ENCODE measurements at regions not wholly inside any gene's neighbourhood (a gene's known extent, or its start where the extent isn't known, plus 50 kb on each side); places are given as distances from the start of the nearest gene placed in this dataset.
"Not testable (repeated sequence)": the region's sequence is repeated elsewhere in the genome, so short reads cannot be mapped to it uniquely, and the experiment has no call there.

DNA sequence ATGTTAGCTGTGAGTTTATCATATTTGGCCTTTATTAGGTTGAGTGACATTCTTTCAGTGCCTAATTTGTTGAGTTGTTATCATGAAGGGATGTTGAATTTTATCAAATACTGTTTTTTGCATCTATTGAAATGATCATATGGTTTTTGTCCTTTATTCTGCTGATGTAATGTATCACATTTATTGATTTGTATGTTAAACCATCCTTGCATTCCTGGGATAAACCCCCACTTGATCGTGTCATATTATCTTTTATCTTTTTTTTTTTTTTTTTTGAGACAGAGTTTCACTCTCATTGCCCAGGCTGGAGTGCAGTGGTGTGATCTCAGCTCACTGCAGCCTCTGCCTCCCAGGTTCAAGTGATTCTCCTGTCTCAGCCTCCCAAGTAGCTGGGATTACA is 51.9 kb upstream of the MFGE8 start:
- not testable (repeated sequence) for DNase-seq

DNA sequence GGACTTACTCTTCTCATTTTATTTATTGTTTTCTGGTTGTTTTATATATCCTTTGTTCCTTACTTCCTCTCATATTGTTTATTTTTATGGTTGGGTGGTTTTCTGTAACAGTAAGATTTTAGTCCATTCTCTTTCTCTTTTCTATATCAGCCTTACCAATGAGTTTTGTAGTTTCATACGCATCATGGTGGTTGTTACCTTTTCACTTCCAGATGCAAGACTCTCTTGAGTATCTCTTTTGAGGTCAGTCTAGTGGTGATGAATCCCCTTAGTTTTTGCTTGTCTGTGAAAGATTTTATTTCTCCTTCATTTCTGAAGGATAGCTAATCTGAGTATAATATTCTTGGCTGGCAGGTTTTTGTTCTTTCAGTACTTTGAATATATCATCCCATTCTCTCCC is 57.1 kb upstream of the MFGE8 start:
- DNase-seq = no peak

DNA sequence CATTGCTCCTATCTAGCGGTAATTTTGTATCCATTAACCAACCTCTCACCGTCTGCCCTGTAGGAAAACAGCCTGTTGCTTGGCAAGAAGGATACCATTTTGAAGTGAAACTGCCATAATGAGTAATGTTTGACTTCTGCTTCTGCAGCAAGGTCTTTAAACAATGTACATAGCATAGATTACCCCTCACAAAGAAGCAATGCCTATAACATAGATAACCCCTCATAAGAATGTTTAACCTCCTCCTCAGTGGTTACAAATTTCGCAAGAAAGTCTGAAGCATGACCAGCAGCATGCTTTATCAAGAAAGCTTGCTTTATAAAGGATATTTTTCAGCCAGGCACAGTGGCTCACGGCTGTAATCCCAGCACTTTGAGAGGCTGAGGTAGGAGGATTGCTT is 61.2 kb upstream of the MFGE8 start:
- no peak for DNase-seq

DNA sequence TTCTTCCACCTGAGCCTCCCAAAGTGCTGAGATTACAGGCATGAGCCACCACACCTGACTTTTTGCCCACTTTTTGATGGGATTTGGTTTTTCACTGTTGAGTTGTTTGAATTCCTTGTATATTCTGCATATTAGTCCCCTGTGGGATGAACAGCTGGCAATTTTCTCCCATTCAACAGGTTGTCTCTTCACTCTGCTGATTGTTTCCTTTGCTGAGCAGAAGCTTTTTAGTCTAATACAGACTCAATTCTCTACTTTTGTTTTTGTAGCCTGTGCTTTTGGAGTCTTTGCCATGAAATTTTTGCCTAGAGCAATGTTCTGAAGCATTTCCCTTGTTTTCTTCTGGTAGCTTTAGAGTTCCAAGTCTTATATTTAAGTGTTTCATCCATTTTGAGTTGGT is 62.7 kb upstream of the MFGE8 start:
- DNase-seq = no peak

DNA sequence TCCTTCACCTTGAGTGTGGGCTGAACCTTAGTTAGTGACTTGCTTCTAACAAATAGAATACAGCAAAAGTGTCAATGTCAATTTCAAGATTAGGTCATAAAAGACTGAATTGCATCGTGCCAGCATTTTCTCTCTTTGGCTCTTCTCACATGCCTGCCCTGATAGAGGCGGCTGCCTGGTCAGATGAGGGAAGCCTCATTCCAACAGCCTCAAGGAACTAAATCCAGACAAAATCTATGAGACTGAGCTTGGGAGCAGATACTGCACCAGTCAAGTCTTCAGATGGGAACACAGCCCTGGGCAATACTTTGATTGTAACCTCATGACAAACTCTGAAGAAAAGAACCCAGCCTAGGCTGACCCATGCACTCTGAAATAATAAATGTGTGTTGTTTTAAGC is 63.5 kb upstream of the MFGE8 start:
- no peak for DNase-seq

DNA sequence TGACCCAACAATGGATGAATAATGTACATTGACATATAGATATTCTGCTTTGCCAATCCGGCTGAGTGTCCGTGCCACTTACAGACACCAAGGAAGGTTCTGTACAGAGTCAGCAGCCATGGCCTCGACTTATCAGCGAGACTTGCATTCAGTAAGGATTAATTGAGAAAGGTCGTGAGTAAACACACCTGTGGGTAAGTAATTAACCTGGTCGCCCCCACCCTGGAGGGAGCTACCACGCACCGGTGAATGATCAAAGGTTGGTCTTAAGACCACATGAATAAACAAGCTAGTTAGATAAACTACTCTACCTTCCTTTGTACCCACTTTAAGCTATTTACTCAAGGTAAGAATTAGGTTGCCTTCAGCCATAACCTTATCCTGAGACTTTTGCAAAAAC is 66.5 kb upstream of the MFGE8 start:
- DNase-seq = no peak

DNA sequence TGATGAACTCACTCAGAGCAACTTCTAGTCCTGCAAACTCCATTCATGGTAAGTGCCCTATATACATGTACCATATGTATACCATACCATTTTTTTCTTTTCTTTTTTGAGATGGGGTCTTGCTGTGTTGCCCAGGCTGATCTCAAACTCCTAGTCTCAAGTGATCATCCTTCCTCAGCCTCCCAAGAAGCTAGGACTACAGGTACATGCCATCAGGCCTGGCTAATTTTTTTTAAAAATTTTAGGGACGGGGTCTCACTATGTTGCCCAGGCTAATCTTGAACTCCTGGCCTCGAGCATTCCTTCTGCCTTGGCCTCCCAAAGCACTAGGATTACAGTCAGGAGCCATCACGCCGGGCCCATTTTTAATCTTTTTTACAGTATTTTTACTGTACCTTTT is 67.3 kb upstream of the MFGE8 start:
- no peak for DNase-seq

DNA sequence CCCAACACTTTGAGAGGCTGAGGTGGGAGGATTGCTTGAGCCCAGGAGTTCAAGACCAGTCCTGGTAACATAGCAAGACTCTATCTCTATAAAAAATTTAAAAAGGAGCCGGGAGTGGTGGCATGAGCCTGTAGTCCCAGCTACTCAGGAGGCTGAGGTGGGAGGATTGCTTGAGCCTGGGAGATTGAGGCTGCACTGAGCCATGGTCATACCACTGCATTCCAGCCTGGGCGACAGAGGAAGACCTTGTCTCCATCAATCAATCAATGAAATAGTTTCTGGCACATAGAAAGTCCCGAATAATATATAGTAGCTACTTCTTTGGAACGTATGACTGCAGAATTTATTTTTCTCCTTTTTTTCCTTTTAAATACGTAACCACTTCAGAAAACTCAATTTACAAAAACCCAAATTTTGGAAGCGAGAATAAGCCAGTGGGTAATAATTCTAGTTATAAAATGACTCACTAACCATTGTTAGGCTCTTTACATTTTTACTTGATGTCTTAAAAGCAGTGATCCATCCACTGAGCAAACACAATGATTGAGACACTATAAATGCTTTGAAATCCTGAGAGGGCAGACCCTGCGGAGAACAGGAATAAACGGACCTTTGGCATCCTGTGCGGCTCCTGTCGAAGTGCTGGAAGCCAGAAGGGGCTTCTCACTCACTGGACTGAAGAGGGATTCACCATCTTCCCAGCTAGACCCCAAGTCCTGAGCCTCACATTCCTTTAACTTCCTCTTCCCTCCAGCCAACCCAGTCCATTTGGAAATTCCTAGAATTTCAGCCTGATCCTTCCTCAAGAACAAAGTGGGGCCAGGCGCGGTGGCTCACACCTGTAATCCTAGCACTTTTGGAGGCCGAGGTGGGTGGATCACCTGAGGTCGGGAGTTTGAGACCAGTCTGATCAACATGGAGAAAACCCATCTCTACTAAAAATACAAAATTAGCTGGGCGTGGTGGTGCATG is 68.4 kb upstream of the MFGE8 start:
- no peak for DNase-seq

DNA sequence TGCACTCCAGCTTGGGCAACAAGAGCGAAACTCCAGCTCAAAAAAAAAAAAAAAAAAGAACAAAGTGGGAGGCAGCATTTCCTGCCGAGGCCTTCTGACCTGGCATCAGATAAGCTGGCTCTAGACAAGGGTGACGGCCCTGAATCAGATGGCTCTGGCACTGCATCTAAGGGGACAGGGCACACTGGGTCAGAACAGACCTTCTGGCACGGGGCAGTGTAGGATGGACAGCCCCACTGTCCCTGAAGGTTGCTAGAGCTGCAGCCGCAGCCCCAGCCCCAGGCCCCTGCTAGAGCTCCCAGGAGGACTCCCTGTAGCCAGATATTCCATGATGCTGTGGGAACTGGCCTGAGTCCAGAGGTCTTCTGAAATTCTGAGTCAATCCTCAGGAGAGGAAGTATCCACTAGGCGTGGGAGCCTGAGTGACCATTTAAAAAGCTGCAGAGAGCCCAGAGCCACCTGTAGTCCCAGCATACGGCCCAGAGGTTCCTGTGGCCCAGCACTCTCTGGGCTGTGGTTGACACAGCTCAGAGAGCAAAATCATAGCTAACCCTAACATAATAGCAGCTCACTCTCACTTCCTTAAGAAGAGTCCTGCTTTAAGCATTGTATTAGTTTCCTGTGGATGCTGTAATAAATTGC is 69.2 kb upstream of the MFGE8 start:
- DNase-seq = no peak

DNA sequence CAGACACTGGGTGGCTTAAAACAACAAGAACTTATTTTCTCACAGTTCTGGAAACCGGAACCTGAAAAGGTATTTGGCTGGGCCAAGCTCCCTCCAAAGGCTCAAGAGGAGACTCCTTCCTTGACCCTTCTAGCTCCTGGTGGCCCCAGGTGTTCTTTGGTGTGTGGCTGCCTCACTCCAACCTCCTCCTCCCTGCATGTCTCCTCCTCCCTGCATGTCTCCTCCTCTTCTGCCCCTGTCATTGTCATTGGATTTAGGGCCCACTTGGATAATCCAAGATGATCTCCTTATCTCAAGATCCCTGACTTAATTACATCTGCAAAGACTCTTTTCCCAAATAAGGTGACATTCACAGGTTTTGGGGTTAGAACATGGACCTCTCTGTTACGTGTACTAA is 69.8 kb upstream of the MFGE8 start:
- no peak for DNase-seq

DNA sequence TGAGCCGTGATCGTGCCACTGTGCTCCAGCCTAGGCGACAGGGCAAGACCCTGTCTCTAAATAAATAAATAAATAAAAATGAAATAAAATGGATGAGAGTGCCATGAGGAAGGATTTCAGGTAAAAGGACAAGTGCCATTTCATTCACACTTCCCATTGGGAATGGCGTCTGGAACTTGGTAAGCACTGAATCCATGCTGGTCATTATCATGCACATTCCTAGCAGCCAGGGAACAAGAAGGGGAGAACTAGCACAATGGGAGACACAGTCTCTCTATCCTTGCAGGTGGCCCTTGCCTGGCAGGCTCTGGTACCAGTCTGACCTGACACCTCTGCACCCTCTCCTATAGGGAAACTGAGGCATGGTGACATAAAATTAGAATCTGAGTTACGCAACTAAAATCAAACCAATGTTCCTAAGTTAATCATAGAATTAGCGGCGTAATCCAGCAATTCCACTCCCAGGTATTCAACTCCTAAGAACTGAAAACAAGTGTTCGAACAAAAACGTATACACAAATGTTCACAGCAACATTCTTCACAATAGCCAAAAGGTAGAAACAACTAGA is 70.8 kb upstream of the MFGE8 start:
- no peak for DNase-seq

DNA sequence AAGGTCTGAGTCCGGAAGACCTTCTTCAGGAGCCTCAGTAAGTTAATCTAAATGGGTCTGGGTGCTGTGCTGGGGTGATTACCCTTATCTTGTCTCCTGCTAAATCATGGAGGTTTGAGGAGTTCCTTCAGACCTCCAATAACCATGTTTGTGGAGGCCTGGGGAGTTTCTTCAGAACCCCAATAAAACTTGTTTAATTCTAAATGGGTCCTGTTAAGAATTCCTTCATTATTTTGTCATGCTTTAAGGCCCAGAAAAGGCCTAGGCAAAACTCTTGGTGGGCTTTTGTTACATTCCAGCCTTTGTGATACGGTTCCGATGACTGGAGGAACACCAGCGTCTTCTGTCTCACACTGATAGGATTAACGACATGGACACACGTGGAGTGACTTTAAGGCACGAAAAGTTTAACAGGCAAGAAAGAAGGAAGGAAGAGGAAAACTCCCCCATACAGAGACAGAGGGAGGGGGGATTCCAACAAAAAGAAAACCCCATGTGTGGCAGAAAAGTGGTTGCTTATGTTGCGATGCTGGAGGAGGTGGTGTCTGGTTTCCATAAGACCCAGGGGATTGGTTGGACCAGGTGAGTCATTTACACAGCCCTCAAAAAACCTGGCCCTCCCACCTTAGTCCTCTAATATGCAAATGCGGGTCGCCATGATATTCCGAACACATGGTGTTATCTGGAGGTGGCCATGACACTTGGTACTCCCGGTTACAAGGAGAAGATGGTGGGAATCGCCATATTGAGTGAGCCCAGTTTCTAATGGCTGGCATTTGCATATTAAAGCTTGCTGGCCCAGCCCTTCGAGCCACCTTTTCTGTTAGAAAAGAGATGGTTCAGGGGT is 72.6 kb upstream of the MFGE8 start:
- no peak for DNase-seq

DNA sequence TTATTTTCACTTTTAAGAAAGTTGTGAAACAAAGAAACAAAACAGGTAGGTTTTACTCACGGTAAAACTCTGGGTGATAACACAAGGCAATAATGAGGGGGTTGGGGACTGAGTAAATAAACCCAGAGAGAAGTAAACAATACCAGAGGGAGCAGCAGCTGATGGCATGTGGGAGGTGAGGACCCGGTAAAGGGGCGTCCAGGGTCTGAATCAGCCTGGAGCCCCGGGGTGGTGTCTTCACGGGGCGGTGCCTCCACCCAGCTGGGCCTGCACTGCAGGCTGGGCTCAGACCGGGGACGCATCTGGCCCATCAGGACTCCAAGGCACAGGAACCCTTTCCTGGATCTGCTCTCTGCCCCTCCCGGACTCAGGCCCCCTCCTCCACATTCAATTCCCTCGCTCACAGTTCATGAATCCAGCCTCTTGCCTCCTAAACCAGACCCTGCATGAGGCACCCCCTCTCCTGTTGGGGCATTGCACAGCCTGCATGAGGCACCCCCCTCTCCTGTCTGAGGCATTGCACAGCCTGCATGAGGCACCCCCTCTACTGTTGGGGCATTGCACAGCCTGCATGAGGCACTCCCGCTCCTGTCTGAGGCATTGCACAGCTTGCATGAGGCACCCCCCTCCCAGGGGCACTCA is 73.9 kb upstream of the MFGE8 start:
- DNase-seq = no peak

DNA sequence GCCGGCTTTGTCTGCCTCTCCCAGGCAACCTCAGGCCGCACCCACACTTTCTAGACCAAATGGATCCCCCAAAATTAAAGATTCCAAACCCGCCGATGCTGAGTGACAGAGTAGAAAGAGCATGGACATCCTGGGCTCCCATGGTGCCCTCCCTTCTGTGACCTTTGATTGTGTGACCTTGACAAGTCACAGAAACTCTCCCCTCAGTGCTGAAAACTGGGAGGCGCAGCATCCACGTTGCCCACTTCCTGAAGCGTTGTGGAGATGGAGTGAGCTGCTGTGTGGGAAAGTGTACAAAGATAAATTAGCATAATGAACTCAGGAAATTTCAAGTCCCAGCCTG is 74.4 kb upstream of the MFGE8 start:
- no peak for DNase-seq

DNA sequence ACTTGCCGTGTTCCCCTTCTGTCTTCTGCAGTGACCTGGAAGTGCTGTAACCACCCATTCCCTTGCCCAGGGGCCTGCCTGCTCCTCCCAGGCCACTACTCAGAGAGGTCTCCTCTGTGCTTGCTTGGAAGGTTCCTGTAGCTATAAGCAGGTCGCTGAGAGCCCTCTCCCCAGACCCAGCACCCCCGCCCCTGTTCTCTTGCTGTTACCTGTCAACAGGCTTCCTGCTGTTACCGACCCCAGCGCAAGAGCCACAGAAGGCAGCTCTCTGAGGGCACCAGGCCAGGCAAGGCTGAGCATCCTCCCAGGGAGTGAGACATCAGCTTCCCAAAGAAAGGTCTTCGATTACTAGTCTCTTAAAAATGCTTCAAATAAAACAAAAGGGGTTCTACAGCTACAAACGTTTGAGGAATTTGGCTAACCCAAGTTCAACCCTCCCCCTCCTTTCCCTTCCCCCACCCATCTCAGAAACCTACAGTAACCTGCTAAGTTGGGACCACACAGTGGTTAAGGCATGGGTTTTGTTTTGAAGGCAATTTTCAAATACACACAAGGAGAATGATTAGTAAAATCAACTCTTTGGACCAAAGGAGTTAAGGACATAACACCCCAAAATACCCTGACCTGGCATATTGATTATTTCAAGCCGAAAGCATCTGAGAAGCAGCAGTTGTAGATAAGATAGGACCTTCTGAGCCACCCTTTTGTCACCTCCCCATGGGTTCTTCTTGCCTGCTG is 74.9 kb upstream of the MFGE8 start:
- no peak for DNase-seq

DNA sequence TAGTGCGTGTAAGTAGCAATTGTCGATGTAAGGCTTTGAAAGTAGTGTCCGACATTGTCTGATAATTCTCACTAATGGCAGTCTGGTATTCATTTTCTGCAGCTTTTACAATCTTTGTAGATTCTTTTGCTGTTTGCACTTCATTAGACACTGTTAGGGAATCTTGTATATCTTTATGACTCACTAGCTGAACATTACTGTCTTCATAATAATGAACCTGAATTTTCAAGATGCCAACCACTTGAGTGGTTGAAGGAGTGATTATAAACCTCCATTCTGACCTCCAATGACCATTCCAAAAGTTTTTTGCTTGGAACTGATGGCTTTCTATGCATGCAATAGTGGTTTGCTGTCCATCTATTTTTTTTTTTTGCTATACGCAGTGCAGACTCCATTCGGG is 76.4 kb upstream of the MFGE8 start:
- DNase-seq = no peak

DNA sequence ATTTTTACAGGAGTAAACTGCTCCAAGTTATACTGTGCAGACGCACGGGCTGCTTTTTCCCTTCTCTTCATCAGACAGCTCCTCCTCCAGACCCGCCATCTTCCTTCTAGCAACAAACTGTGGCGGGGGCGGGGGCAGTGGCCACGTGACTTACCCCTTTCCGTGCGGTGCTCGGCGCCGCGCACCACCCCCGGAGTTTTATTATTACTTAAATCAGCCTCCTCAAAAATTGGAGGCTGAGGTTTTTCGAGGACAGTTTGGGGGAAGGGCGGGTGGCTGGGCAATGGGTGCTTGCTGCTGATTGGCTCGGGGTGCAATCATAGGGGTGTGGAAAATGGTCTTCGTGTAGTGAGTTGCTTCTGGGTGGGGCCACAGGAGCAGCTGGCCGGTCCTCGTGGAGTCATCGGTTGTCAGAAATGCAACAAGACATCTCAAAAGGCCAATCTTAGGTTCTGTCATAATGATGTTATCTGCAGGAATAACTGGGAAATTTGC is 77.1 kb upstream of the MFGE8 start:
- DNase-seq = no peak

DNA sequence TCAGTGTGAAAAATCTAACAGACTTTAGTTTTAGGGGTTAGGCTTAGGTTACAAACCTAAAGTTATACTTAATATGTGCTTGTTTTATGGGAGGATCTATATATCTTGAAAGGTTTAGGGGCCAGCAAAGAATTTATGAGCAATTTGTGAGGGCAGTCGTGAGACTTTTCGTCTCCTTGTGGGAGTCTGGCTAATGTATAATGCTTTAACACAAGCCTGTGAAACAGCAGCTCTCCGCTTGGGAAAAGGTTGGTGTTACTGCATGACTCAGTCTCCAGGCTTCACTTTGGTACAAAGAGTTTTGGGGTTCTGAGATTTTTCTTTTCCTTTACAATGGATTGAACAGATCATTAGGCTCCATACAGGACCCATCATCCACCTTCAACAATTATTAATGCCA is 79.0 kb upstream of the MFGE8 start:
- DNase-seq = no peak

DNA sequence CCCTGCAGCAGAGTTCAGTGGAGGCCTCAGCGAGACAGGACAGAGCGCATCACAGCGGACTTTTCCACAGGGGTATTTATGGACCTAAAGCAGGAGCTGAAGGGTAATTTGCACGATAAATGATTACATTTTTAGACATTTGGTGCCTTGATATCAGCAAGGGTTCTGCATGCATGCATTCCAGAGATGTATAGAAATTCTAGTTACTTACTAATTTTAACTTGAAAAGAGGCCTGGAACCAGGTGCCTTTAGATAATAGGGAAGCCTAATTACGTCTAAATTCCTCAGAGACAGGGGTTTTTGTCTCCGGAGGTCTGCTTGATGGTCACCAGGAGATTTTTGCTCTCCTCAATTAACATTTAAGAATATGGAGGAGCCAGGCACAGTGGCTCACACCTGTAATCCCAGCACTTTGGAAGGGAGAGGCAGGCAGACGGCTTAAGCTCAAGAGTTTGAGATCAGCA is 79.8 kb upstream of the MFGE8 start:
- no peak for DNase-seq

DNA sequence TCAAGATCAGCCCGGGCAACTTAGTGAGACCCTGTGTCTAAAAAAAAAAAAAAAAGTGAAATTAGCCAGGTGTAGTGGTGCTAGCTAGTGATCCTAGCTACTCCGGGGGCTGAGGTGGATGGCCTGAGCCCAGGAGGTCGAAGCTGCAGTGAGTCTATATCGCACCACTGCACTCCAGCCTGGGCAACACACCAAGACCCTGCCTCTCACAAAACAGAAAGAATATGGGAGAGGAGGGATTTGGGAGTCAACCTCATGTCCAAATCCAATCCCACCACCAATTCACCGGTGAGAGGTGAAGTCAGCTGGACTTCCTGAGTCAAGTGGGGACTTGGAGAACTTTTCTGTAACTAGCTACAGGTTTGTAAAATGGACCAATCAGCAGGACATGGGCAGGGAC is 80.5 kb upstream of the MFGE8 start:
- no peak for DNase-seq

DNA sequence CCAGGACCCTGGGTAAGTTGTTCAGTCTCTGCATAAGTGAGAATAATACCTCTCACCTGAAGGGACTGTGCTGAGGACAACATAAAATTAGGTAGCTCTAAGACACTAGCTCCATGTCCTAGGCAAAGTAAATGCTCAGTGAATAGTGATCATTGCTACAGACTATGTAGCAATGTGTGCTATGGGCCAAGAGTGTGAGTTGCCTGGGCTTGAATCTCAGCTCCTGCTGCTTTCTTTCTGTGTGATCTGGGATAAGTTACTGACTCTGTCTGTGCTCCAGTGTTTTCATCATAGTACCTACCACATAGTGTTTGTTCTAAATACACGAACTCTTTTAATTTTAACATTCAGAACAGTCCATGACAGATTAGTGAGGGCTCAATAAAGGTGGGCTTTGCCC is 81.1 kb upstream of the MFGE8 start:
- DNase-seq = no peak

DNA sequence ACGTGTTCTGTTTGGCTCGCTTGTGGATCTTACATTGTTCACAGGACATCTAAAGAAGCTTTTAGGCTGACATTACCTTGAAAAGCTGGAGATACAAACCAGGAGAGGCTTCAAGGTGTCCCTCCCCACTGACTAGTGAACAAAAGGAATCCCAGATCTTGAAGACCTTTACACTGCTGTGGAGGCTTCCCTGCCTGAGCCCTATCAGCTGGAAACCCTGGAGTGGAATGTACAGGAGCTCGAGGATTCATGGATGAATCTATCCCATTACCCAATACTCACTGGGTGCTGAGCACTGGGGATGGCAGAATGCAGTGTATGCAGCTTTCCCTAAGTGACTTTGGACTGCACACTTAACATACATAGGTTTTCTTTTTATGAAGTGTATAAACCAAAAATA is 82.3 kb upstream of the MFGE8 start:
- DNase-seq = no peak
